ENCODE measurements at regions not wholly inside any gene's neighbourhood (a gene's known extent, or its start where the extent isn't known, plus 50 kb on each side); places are given as distances from the start of the nearest gene placed in this dataset.

DNA sequence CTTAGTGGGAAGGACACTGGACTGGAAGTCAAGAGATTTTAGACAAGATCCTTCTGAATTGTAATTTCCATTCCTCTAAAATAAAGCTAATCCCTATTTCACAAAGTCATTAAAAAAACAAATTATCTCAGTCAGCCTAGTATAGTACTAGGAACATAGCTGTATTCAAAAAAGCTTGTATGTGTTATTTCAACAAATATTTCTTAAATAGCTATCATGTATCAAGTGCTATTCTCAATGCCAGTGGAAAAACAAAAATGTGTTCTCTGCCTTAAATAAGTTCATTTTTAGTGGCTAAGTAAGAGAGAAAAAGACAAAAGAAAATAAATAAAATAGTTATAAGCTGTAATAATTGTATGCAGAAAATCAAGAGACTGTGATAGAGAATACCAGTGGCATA is 541.8 kb upstream of the CDH2 start:
- TF ChIP-seq BRCA1 (IDR thresholded peaks at IDR 0.05; ENCODE audit: low read depth, low read length) (no peak), RFX5 (IDR thresholded peaks at IDR 0.05; ENCODE audit: borderline replicate concordance, low read depth, low read length) (no peak), SP4 (IDR thresholded peaks at IDR 0.05; ENCODE audit: low read length) (no peak), PHF8 (conservative IDR thresholded peaks at IDR 0.05; ENCODE audit: low read depth, low read length) (no peak), FOSL1 (IDR thresholded peaks at IDR 0.05; ENCODE audit: insufficient read depth, low read depth, low read length) (no peak)
- TF ChIP-seq, protein P1, sequence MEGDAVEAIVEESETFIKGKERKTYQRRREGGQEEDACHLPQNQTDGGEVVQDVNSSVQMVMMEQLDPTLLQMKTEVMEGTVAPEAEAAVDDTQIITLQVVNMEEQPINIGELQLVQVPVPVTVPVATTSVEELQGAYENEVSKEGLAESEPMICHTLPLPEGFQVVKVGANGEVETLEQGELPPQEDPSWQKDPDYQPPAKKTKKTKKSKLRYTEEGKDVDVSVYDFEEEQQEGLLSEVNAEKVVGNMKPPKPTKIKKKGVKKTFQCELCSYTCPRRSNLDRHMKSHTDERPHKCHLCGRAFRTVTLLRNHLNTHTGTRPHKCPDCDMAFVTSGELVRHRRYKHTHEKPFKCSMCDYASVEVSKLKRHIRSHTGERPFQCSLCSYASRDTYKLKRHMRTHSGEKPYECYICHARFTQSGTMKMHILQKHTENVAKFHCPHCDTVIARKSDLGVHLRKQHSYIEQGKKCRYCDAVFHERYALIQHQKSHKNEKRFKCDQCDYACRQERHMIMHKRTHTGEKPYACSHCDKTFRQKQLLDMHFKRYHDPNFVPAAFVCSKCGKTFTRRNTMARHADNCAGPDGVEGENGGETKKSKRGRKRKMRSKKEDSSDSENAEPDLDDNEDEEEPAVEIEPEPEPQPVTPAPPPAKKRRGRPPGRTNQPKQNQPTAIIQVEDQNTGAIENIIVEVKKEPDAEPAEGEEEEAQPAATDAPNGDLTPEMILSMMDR (IDR thresholded peaks at IDR 0.05; ENCODE audit: control extremely low read depth in 1 of 3, insufficient read depth in 1 of 3, low read depth in 1 of 3, low read length in 3 of 3) = no peak
